Neural cell (in vitro differentiated cells): ENCODE measurements at regions not wholly inside any gene's neighbourhood (a gene's known extent, or its start where the extent isn't known, plus 50 kb on each side); places are given as distances from the start of the nearest gene placed in this dataset.

ENCODE experiments used
- H2AFZ ChIP-seq: fragments of 200-600, 300-800 bp; sonication (generic), shearing (Covaris generic); 2 replicates; pipeline ENCODE4 v1.6.0; 2014; ENCODE audit warnings: low read depth, mild to moderate bottlenecking, antibody characterized with exemption, low read length, moderate library complexity
- H3F3A ChIP-seq: fragments of 200-600 bp; shearing (Covaris generic); 2 replicates; pipeline ENCODE4 v1.6.1; 2016; ENCODE audit warnings: mild to moderate bottlenecking, moderate library complexity, mixed read lengths, antibody characterized with exemption, low read length; ENCODE audit not compliant: insufficient read depth, poor library complexity, severe bottlenecking
- H3K27ac ChIP-seq: fragments of 200-600, 300-800 bp; sonication (generic), shearing (Covaris generic); 2 replicates; pipeline ENCODE4 v1.5.1; 2014; ENCODE audit warnings: mild to moderate bottlenecking, low read length, moderate library complexity
- H3K27me3 ChIP-seq: fragments of 300-800, 200-600 bp; sonication (generic), shearing (Covaris generic); 2 replicates; pipeline ENCODE4 v1.6.0; 2014; ENCODE audit warnings: mild to moderate bottlenecking, low read depth, low read length, moderate library complexity; ENCODE audit not compliant: insufficient read depth
- H3K36me3 ChIP-seq: fragments of 300-800, 200-600 bp; sonication (generic), shearing (Covaris generic); 2 replicates; pipeline ENCODE4 v1.5.1; 2014; ENCODE audit warnings: mild to moderate bottlenecking, antibody characterized with exemption, low read length, moderate library complexity; ENCODE audit not compliant: insufficient read depth
- H3K4me2 ChIP-seq: fragments of 300-800, 200-600 bp; sonication (generic), shearing (Covaris generic); 2 replicates; pipeline ENCODE4 v1.6.0; 2014; ENCODE audit warnings: mild to moderate bottlenecking, low read length
- H3K4me3 ChIP-seq: fragments of 300-800, 200-600 bp; sonication (generic), shearing (Covaris generic); 2 replicates; pipeline ENCODE4 v1.5.1; 2014; ENCODE audit warnings: mild to moderate bottlenecking, low read length, moderate library complexity
- H3K79me2 ChIP-seq: fragments of 200-600 bp; shearing (Covaris generic); replicated peaks from 2 replicates; pipeline ENCODE4 v1.6.0; 2014; ENCODE audit warnings: mild to moderate bottlenecking, low read length, moderate library complexity; ENCODE audit not compliant: insufficient read depth
- H3K9ac ChIP-seq: fragments of 300-800, 200-600 bp; sonication (generic), shearing (Covaris generic); 2 replicates; pipeline ENCODE4 v1.6.1; 2016; ENCODE audit warnings: mild to moderate bottlenecking, low read length, mixed read lengths
- H3K9me2 ChIP-seq: fragments of 200-600 bp; shearing (Covaris generic); 2 replicates; pipeline ENCODE4 v1.6.1; 2016; ENCODE audit warnings: mild to moderate bottlenecking, low read length, mixed read lengths; ENCODE audit not compliant: insufficient read depth
- H3K9me3 ChIP-seq: fragments of 200-600, 300-800 bp; sonication (generic), shearing (Covaris generic); 2 replicates; pipeline ENCODE4 v1.6.1; 2016; ENCODE audit warnings: mild to moderate bottlenecking, mixed run types, low read length, moderate library complexity, mixed read lengths
- H4K20me1 ChIP-seq: fragments of 200-600 bp; shearing (Covaris generic); 2 replicates; pipeline ENCODE4 v1.6.1; 2016; ENCODE audit warnings: mild to moderate bottlenecking, mixed run types; ENCODE audit not compliant: insufficient read depth
- CTCF ChIP-seq: fragments of 450-650 bp; IDR thresholded peaks from 2 replicates; pipeline ENCODE4 v1.5.1; 2014; ENCODE audit warnings: antibody characterized with exemption, mild to moderate bottlenecking, moderate library complexity; ENCODE audit not compliant: poor library complexity, severe bottlenecking
- EP300 ChIP-seq: fragments of 450-650 bp; conservative IDR thresholded peaks from 2 replicates; pipeline ENCODE4 v1.6.1; 2014; ENCODE audit warnings: antibody characterized with exemption, mild to moderate bottlenecking, moderate library complexity; ENCODE audit not compliant: poor library complexity, severe bottlenecking
- EZH2 ChIP-seq: fragments of 200-600, 300-800 bp; shearing (Covaris generic), sonication (generic); IDR thresholded peaks from 2 replicates; pipeline ENCODE4 v1.6.1; 2014; ENCODE audit warnings: antibody characterized with exemption, low read length, borderline replicate concordance, mild to moderate bottlenecking; ENCODE audit not compliant: insufficient read depth, poor library complexity, severe bottlenecking
- MXI1 ChIP-seq: fragments of 450-650 bp; conservative IDR thresholded peaks from 2 replicates; pipeline ENCODE4 v1.6.1; 2014; ENCODE audit warnings: antibody characterized with exemption, mild to moderate bottlenecking; ENCODE audit not compliant: poor library complexity, severe bottlenecking
- POLR2AphosphoS5 ChIP-seq: IDR thresholded peaks from 2 replicates; pipeline ENCODE4 v1.6.1; 2012
- RAD21 ChIP-seq: fragments of 450-650 bp; conservative IDR thresholded peaks from 2 replicates; pipeline ENCODE4 v1.6.1; 2014; ENCODE audit warnings: antibody characterized with exemption, mild to moderate bottlenecking, moderate library complexity
- REST ChIP-seq: IDR thresholded peaks from 2 replicates; pipeline ENCODE4 v1.6.1; 2012; ENCODE audit warnings: borderline replicate concordance
- SMC3 ChIP-seq: fragments of 450-650 bp; conservative IDR thresholded peaks from 2 replicates; pipeline ENCODE4 v1.6.1; 2014; ENCODE audit warnings: antibody characterized with exemption, mild to moderate bottlenecking, moderate library complexity; ENCODE audit not compliant: poor library complexity
- TAF1 ChIP-seq: IDR thresholded peaks from 2 replicates; pipeline ENCODE4 v1.6.1; 2012; ENCODE audit warnings: low read depth

DNA sequence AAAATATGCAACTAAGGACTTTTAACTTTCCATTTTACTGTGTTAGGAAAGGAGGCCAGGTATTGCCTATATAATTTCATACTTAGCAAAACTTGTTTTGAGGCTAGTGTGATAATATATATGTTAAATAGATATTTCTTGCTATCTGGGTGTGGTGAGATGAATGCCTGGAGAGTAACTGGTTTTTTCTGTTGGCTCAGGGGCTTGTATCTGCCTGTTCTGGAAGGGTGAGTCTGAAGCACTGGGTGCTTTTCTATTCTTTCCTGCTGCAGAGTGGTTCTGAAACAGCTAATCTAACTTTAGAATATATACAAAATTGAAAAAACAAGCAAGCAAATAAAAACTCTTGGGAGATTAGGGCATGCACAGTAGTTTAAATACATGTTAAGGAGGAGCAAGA is 64.6 kb upstream of the MYCBP2 start:
- no peaks in the 10 kb centered on the region for H4K20me1 ChIP-seq
- no peaks in the 10 kb centered on the region for H3K36me3 ChIP-seq
- no peaks in the 10 kb centered on the region for H3F3A ChIP-seq
- H3K9me2 ChIP-seq: no peaks in the 10 kb centered on the region
- no peak overlapping the region for H2AFZ ChIP-seq
- H3K4me3 ChIP-seq: no peak overlapping the region
- H3K9ac ChIP-seq: no peak overlapping the region
- no peak overlapping the region for H3K4me2 ChIP-seq
- no peaks in the 10 kb centered on the region for H3K79me2 ChIP-seq
- TF ChIP-seq EP300 (no peak), CTCF (no peak), SMC3 (no peak), POLR2AphosphoS5 (no peak), TAF1 (no peak), MXI1 (no peak), REST (no peak), RAD21 (no peak), EZH2 (no peak)
- H3K27ac ChIP-seq: no peak overlapping the region
- H3K27me3 ChIP-seq: no peaks in the 10 kb centered on the region
- H3K9me3 ChIP-seq: no peaks in the 10 kb centered on the region

DNA sequence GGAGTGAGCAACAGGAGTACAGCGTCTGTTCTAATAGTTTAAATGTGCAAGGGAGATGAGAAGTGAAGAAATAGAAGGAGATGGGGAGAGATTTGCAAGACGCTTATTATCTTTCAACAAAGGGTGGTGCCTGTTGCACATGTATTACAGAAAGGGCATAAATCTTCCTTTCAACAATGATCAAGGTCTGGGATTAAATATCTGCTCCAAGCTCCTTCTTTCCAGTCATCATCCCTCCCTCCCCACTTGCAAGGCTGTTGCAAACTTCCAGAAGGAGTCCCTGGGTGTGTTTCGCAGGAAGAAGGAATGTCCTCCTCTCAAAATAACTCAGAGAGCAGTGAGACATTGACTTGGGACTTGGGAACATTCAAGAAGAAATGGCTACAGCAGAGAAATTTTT is 63.5 kb upstream of the MYCBP2 start:
- no peak overlapping the region for H3K4me3 ChIP-seq
- H3K9me2 ChIP-seq: no peaks in the 10 kb centered on the region
- H3K27ac ChIP-seq: no peak overlapping the region
- no peaks in the 10 kb centered on the region for H3K36me3 ChIP-seq
- TF ChIP-seq SMC3 (no peak), CTCF (no peak), RAD21 (no peak), EP300 (no peak)
- no peak overlapping the region for H3K4me2 ChIP-seq
- no peaks in the 10 kb centered on the region for H4K20me1 ChIP-seq
- H2AFZ ChIP-seq: no peak overlapping the region
- H3K9me3 ChIP-seq: no peaks in the 10 kb centered on the region
- H3K79me2 ChIP-seq: no peaks in the 10 kb centered on the region
- no peak overlapping the region for H3K9ac ChIP-seq
- H3F3A ChIP-seq: no peaks in the 10 kb centered on the region
- no peaks in the 10 kb centered on the region for H3K27me3 ChIP-seq
